ENCODE measurements at regions not wholly inside any gene's neighbourhood (a gene's known extent, or its start where the extent isn't known, plus 50 kb on each side); places are given as distances from the start of the nearest gene placed in this dataset.

DNA sequence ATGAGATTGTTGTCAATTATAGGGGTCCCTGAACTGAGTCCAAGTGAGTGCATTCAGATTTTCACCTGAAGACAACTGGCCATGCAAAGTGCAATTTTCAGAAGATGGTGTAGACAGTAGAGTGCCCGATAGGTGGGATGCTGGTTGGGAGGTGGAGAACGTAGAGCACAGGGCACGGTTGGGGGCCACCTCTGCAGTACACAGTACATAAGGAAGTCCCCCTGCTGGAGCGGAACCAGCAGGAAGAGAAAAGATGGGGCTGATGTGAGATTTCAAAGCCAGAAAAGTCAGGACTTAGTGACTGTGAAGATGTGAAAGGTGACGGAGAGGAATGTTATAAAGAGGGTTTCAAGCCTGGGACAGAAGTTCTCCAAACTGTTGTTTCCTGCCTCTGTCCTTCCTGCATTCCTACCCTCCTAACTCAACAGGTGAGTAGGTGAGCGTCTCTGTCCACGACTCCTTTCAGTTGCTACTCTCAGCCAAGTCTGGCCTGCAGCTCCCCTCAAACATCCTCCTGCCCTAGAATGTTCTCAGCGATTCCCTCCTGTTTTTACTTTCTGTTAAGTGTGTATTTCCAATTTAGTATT is 330.8 kb downstream of the PRL start:
- intact Hi-C loops (cut with DNase I) = no loop called here
- Histone ChIP-seq H3K27me3 (no peaks in the 10 kb centered on the region), H3K9me3 (no peaks in the 10 kb centered on the region), H3K27ac (no peak overlapping the region), H3K36me3 (replicated peaks in 1 of 2; ENCODE audit: insufficient read depth in 1 of 2, low read depth in 2 of 2) (no peaks in the 10 kb centered on the region), H3K4me1 (no peaks in the 10 kb centered on the region), H3K4me3 (no peak overlapping the region)
- no peak for DNase-seq
- ATAC-seq = no peak
- TF ChIP-seq, protein P1, sequence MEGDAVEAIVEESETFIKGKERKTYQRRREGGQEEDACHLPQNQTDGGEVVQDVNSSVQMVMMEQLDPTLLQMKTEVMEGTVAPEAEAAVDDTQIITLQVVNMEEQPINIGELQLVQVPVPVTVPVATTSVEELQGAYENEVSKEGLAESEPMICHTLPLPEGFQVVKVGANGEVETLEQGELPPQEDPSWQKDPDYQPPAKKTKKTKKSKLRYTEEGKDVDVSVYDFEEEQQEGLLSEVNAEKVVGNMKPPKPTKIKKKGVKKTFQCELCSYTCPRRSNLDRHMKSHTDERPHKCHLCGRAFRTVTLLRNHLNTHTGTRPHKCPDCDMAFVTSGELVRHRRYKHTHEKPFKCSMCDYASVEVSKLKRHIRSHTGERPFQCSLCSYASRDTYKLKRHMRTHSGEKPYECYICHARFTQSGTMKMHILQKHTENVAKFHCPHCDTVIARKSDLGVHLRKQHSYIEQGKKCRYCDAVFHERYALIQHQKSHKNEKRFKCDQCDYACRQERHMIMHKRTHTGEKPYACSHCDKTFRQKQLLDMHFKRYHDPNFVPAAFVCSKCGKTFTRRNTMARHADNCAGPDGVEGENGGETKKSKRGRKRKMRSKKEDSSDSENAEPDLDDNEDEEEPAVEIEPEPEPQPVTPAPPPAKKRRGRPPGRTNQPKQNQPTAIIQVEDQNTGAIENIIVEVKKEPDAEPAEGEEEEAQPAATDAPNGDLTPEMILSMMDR (IDR thresholded peaks at IDR 0.05) = no peak
- no peak for TF ChIP-seq POLR2A (IDR thresholded peaks at IDR 0.05)
- WGBS, 2 donors = 84 to 85% methylated on average over 8 of the region's 8 CpGs

- DNase-seq (no peak), ATAC-seq (no peak)
- intact Hi-C loops (cut with DNase I) = no loop called here
- Histone ChIP-seq H3K4me3 (no peak overlapping the region), H3K4me1 (no peaks in the 10 kb centered on the region), H3K27ac (no peak overlapping the region), H3K36me3 (replicated peaks in 1 of 2; ENCODE audit: insufficient read depth in 1 of 2, low read depth in 2 of 2) (no peaks in the 10 kb centered on the region), H3K9me3 (no peaks in the 10 kb centered on the region), H3K27me3 (no peaks in the 10 kb centered on the region)
- TF ChIP-seq POLR2A (IDR thresholded peaks at IDR 0.05) = no peak
- TF ChIP-seq, protein P1 (IDR thresholded peaks at IDR 0.05) = no peak
- 62 to 63% methylated on average over 9 of the region's 9 CpGs for WGBS, 2 donors
These were observed 329.5 kb downstream of the PRL start for GRCh38 chr6:21967056-21967974.

- H3K36me3 ChIP-seq (replicated peaks in 1 of 2; ENCODE audit: insufficient read depth in 1 of 2, low read depth in 2 of 2) = no peaks in the 10 kb centered on the region
- TF ChIP-seq, protein P1 (IDR thresholded peaks at IDR 0.05) = no peak
- TF ChIP-seq POLR2A (IDR thresholded peaks at IDR 0.05) = no peak
- no peak overlapping the region for H3K4me3 ChIP-seq
- H3K4me1 ChIP-seq = no peaks in the 10 kb centered on the region
- ATAC-seq (no peak), DNase-seq (no peak)
- WGBS, 2 donors = 66 to 80% methylated on average over 2 of the region's 2 CpGs
- intact Hi-C loops (cut with DNase I) = no loop called here
- no peak overlapping the region for H3K27ac ChIP-seq
- H3K9me3 ChIP-seq = no peaks in the 10 kb centered on the region
- no peaks in the 10 kb centered on the region for H3K27me3 ChIP-seq
These were observed 328.4 kb downstream of the PRL start for GRCh38 chr6:21968411-21968810.

GRCh38 chr6:21969192-21969591 is 327.6 kb downstream of the PRL start:
- WGBS, 2 donors = 84 to 93% methylated on average over 3 to 4 of the region's 4 CpGs
- DNase-seq (no peak), ATAC-seq (no peak)
- Histone ChIP-seq H3K4me3 (no peak overlapping the region), H3K9me3 (no peaks in the 10 kb centered on the region), H3K27ac (no peak overlapping the region), H3K36me3 (replicated peaks in 1 of 2; ENCODE audit: insufficient read depth in 1 of 2, low read depth in 2 of 2) (no peaks in the 10 kb centered on the region), H3K4me1 (no peaks in the 10 kb centered on the region), H3K27me3 (no peaks in the 10 kb centered on the region)
- TF ChIP-seq, protein P1 (IDR thresholded peaks at IDR 0.05) = no peak
- no peak for TF ChIP-seq POLR2A (IDR thresholded peaks at IDR 0.05)
- intact Hi-C loops (cut with DNase I) = no loop called here
